ENCODE measurements at regions not wholly inside any gene's neighbourhood (a gene's known extent, or its start where the extent isn't known, plus 50 kb on each side); places are given as distances from the start of the nearest gene placed in this dataset.

- TF ChIP-seq, protein P1, sequence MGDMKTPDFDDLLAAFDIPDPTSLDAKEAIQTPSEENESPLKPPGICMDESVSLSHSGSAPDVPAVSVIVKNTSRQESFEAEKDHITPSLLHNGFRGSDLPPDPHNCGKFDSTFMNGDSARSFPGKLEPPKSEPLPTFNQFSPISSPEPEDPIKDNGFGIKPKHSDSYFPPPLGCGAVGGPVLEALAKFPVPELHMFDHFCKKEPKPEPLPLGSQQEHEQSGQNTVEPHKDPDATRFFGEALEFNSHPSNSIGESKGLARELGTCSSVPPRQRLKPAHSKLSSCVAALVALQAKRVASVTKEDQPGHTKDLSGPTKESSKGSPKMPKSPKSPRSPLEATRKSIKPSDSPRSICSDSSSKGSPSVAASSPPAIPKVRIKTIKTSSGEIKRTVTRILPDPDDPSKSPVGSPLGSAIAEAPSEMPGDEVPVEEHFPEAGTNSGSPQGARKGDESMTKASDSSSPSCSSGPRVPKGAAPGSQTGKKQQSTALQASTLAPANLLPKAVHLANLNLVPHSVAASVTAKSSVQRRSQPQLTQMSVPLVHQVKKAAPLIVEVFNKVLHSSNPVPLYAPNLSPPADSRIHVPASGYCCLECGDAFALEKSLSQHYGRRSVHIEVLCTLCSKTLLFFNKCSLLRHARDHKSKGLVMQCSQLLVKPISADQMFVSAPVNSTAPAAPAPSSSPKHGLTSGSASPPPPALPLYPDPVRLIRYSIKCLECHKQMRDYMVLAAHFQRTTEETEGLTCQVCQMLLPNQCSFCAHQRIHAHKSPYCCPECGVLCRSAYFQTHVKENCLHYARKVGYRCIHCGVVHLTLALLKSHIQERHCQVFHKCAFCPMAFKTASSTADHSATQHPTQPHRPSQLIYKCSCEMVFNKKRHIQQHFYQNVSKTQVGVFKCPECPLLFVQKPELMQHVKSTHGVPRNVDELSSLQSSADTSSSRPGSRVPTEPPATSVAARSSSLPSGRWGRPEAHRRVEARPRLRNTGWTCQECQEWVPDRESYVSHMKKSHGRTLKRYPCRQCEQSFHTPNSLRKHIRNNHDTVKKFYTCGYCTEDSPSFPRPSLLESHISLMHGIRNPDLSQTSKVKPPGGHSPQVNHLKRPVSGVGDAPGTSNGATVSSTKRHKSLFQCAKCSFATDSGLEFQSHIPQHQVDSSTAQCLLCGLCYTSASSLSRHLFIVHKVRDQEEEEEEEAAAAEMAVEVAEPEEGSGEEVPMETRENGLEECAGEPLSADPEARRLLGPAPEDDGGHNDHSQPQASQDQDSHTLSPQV (IDR thresholded peaks at IDR 0.05): peak; percentile 81
- TF ChIP-seq ATF1 (CRISPR knock-in tag; IDR thresholded peaks at IDR 0.05) (no peak), ATF1 (tag; IDR thresholded peaks at IDR 0.05) (peak; percentile 80), SLC30A9 (CRISPR knock-in tag; IDR thresholded peaks at IDR 0.05) (no peak), MAFK (IDR thresholded peaks at IDR 0.05; ENCODE audit: low read length) (peak; percentile 35; the same call in 1 of the 2 replicates), KLF6 (CRISPR knock-in tag; IDR thresholded peaks at IDR 0.05; ENCODE audit: borderline replicate concordance) (no peak), POLR2A (conservative IDR thresholded peaks at IDR 0.05) (peak; percentile 71), LARP7 (IDR thresholded peaks at IDR 0.05) (no peak), HDAC6 (IDR thresholded peaks at IDR 0.05; ENCODE audit: low read depth, low read length) (no peak), SMAD4 (CRISPR knock-in tag; conservative IDR thresholded peaks at IDR 0.05) (peak; percentile 86), MEF2D (tag; conservative IDR thresholded peaks at IDR 0.05; ENCODE audit: low read depth) (0 out of 2 replicates have a peak, but pooled peaks have one; percentile 11), NFATC3 (IDR thresholded peaks at IDR 0.05) (no peak), ZFP36 (IDR thresholded peaks at IDR 0.05; ENCODE audit: low read depth, low read length, partially characterized antibody) (peak; percentile 11), CREB1 (IDR thresholded peaks at IDR 0.05) (peak; percentile 57; the same call in 1 of the 2 replicates), CREB1 (CRISPR knock-in tag; IDR thresholded peaks at IDR 0.05) (no peak), BRF1 (IDR thresholded peaks at IDR 0.05; ENCODE audit: borderline replicate concordance, extremely low read depth, insufficient read length) (no peak), PHF20 (IDR thresholded peaks at IDR 0.05; ENCODE audit: partially characterized antibody) (peak; percentile 74), ZNF217 (CRISPR knock-in tag; IDR thresholded peaks at IDR 0.05) (0 out of 2 replicates have a peak, but pooled peaks have one; percentile 41)
- TF ChIP-seq, protein P2, sequence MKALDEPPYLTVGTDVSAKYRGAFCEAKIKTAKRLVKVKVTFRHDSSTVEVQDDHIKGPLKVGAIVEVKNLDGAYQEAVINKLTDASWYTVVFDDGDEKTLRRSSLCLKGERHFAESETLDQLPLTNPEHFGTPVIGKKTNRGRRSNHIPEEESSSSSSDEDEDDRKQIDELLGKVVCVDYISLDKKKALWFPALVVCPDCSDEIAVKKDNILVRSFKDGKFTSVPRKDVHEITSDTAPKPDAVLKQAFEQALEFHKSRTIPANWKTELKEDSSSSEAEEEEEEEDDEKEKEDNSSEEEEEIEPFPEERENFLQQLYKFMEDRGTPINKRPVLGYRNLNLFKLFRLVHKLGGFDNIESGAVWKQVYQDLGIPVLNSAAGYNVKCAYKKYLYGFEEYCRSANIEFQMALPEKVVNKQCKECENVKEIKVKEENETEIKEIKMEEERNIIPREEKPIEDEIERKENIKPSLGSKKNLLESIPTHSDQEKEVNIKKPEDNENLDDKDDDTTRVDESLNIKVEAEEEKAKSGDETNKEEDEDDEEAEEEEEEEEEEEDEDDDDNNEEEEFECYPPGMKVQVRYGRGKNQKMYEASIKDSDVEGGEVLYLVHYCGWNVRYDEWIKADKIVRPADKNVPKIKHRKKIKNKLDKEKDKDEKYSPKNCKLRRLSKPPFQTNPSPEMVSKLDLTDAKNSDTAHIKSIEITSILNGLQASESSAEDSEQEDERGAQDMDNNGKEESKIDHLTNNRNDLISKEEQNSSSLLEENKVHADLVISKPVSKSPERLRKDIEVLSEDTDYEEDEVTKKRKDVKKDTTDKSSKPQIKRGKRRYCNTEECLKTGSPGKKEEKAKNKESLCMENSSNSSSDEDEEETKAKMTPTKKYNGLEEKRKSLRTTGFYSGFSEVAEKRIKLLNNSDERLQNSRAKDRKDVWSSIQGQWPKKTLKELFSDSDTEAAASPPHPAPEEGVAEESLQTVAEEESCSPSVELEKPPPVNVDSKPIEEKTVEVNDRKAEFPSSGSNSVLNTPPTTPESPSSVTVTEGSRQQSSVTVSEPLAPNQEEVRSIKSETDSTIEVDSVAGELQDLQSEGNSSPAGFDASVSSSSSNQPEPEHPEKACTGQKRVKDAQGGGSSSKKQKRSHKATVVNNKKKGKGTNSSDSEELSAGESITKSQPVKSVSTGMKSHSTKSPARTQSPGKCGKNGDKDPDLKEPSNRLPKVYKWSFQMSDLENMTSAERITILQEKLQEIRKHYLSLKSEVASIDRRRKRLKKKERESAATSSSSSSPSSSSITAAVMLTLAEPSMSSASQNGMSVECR (CRISPR knock-in tag; IDR thresholded peaks at IDR 0.05): no peak
- TF ChIP-seq, protein P3, sequence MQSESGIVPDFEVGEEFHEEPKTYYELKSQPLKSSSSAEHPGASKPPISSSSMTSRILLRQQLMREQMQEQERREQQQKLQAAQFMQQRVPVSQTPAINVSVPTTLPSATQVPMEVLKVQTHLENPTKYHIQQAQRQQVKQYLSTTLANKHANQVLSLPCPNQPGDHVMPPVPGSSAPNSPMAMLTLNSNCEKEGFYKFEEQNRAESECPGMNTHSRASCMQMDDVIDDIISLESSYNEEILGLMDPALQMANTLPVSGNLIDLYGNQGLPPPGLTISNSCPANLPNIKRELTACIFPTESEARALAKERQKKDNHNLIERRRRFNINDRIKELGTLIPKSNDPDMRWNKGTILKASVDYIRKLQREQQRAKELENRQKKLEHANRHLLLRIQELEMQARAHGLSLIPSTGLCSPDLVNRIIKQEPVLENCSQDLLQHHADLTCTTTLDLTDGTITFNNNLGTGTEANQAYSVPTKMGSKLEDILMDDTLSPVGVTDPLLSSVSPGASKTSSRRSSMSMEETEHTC (IDR thresholded peaks at IDR 0.05): peak; percentile 26; the same call in 1 of the 2 replicates
Observed at GRCh38 chr5:82356808-82357671, 78.9 kb upstream of the RPS23 start (continued).
